MCF 10A (cell line): ENCODE measurements at regions not wholly inside any gene's neighbourhood (a gene's known extent, or its start where the extent isn't known, plus 50 kb on each side); places are given as distances from the start of the nearest gene placed in this dataset.
"Not testable (repeated sequence)": the region's sequence is repeated elsewhere in the genome, so short reads cannot be mapped to it uniquely, and the experiment has no call there.

ENCODE experiments used
- BruUV-seq: library from RNA; stranded (reverse); fragments of 400-500 nt; replicated peaks from 2 replicates; lab custom pipeline; 2021; lab: Mats Ljungman, UMichigan
- CTCF ChIA-PET: fragments of 300-600 bp; sonication (Branson Sonifier 250); formaldehyde crosslinking; extraction: SDS; loops from one replicate; lab custom pipeline; 2021; ENCODE audit warnings: antibody characterized with exemption, inconsistent platforms; lab: Yijun Ruan, JAX
- POLR2A ChIA-PET: fragments of 300-600, 350-650 bp; sonication (Branson Sonifier 250); formaldehyde crosslinking; extraction: SDS; loops from one replicate; lab custom pipeline; 2020; ENCODE audit warnings: antibody characterized with exemption, inconsistent platforms; lab: Yijun Ruan, JAX
- DNase-seq: peaks from one replicate; pipeline ENCODE4 v3.0.0-alpha.2; 2018; ENCODE audit not compliant: unreplicated experiment
- H3K27ac Mint-ChIP-seq: one replicate; pipeline ENCODE4 v1.8.0; 2022; ENCODE audit warnings: mild to moderate bottlenecking, low read depth, mixed read lengths; ENCODE audit not compliant: unreplicated experiment
- H3K27me3 Mint-ChIP-seq: one replicate; pipeline ENCODE4 v1.8.0; 2022; ENCODE audit warnings: mixed read lengths; ENCODE audit not compliant: insufficient read depth, unreplicated experiment
- H3K36me3 Mint-ChIP-seq: one replicate; pipeline ENCODE4 v1.8.0; 2022; ENCODE audit warnings: mild to moderate bottlenecking, moderate library complexity, mixed read lengths; ENCODE audit not compliant: insufficient read depth, unreplicated experiment
- H3K4me1 Mint-ChIP-seq: one replicate; pipeline ENCODE4 v1.8.0; 2022; ENCODE audit warnings: mixed read lengths; ENCODE audit not compliant: insufficient read depth, unreplicated experiment
- H3K4me3 Mint-ChIP-seq: one replicate; pipeline ENCODE4 v1.8.0; 2022; ENCODE audit warnings: mild to moderate bottlenecking, moderate library complexity, mixed read lengths; ENCODE audit not compliant: unreplicated experiment
- H3K9me3 Mint-ChIP-seq: one replicate; pipeline ENCODE4 v1.8.0; 2022; ENCODE audit warnings: mixed read lengths; ENCODE audit not compliant: unreplicated experiment
- intact Hi-C: fragments of 100-400 bp; cut with micrococcal nuclease; formaldehyde crosslinking; loops from 2 replicates; pipeline ENCODE4 v1.14.1; 2022
- TF ChIP-seq, protein P1 (sequence below): fragments of 200-600 bp; IDR thresholded peaks from one replicate; pipeline ENCODE4 v1.8.0; 2022; ENCODE audit warnings: antibody characterized with exemption, mild to moderate bottlenecking; ENCODE audit not compliant: unreplicated experiment

DNA sequence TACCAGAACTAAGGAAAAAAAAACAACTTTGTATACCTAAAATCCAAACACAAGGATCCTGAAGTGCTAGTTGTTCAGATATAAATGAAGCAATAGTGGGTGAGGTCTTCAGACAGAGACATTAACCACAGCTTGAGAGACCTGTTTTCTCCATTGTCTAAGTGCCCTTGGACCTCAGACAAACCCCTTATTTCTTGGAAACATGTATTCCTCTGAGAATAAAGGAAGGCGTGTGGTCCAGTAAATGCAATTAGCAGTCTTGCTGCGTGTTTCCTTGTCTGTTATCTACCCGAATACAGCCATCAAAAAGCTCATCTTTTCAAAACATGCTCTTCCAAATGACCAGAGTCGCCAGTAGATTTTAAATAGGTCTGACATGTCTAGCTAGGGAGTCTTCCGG, 291.1 kb upstream of the NFIA start:
- H3K4me3 Mint-ChIP-seq = no peak overlapping the region

GRCh38 chr1:60773099-60773498, 309.3 kb upstream of the NFIA start:
- POLR2A ChIA-PET, H3K27me3 Mint-ChIP-seq, DNase-seq, H3K9me3 Mint-ChIP-seq, H3K4me1 Mint-ChIP-seq, CTCF ChIA-PET, H3K27ac Mint-ChIP-seq, H3K36me3 Mint-ChIP-seq, intact Hi-C loops, H3K4me3 Mint-ChIP-seq, BruUV-seq: not testable (repeated sequence)

More for the DNA sequence above, 291.1 kb upstream of the NFIA start:
- ChIA-PET CTCF (no interaction called here), POLR2A (no interaction called here)
- Mint-ChIP-seq H3K36me3 (no peaks in the 10 kb centered on the region), H3K9me3 (no peaks in the 10 kb centered on the region), H3K4me1 (no peaks in the 10 kb centered on the region), H3K27me3 (peaks cover 13% of the 10 kb centered on the region), H3K27ac (no peak overlapping the region)
- BruUV-seq = no TSS peak
- TF ChIP-seq, protein P1, sequence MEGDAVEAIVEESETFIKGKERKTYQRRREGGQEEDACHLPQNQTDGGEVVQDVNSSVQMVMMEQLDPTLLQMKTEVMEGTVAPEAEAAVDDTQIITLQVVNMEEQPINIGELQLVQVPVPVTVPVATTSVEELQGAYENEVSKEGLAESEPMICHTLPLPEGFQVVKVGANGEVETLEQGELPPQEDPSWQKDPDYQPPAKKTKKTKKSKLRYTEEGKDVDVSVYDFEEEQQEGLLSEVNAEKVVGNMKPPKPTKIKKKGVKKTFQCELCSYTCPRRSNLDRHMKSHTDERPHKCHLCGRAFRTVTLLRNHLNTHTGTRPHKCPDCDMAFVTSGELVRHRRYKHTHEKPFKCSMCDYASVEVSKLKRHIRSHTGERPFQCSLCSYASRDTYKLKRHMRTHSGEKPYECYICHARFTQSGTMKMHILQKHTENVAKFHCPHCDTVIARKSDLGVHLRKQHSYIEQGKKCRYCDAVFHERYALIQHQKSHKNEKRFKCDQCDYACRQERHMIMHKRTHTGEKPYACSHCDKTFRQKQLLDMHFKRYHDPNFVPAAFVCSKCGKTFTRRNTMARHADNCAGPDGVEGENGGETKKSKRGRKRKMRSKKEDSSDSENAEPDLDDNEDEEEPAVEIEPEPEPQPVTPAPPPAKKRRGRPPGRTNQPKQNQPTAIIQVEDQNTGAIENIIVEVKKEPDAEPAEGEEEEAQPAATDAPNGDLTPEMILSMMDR = no peak
- intact Hi-C loops = no loop called here
- DNase-seq = no peak

DNA sequence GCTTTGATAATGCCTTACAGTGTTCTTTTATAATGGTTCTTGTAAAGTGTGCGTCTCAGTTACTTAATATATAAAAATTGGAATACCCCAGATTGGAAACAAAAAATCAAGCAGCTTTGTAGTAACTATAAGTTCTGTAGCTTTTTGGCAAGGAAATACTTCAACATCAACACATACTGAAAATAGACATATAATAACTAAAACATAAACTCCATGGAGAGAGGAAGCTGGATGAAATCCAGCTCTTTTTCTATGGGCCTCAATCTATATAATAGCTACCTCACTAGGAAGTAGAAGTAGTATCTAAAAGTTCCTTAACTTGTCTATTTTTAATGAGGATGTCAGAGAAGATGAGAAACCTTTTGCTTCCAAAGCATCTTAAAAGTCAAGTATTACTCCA, 313.3 kb upstream of the NFIA start:
- H3K27ac Mint-ChIP-seq = no peak overlapping the region
- no peaks in the 10 kb centered on the region for H3K9me3 Mint-ChIP-seq
- peaks cover 5% of the 10 kb centered on the region for H3K27me3 Mint-ChIP-seq
- DNase-seq = no peak
- intact Hi-C loops = loop anchor here (5.0 kb wide), 1 partner anchor 792 kb away; no protein-coding TSS in a partner anchor
- TF ChIP-seq, protein P1 = no peak
- POLR2A ChIA-PET = no interaction called here
- CTCF ChIA-PET = interaction anchor here (0.6 to 7.8 kb wide), 2 partner anchors 488 to 1249 kb away, joined by 3 to 82 read pairs; no protein-coding TSS in a partner anchor
- H3K4me1 Mint-ChIP-seq = no peaks in the 10 kb centered on the region
- BruUV-seq = no TSS peak
- H3K36me3 Mint-ChIP-seq = no peaks in the 10 kb centered on the region
- H3K4me3 Mint-ChIP-seq = no peak overlapping the region

GRCh38 chr1:60765204-60765603, 317.2 kb upstream of the NFIA start:
- TF ChIP-seq, protein P1 = peak; percentile 71
- no TSS peak for BruUV-seq
- intact Hi-C loops = loop anchor here (1.0 to 5.0 kb wide), 3 partner anchors 200 to 788 kb away; no protein-coding TSS in a partner anchor
- Mint-ChIP-seq H3K9me3 (no peaks in the 10 kb centered on the region), H3K27ac (no peak overlapping the region), H3K4me3 (no peak overlapping the region), H3K27me3 (peaks cover 23% of the 10 kb centered on the region), H3K36me3 (no peaks in the 10 kb centered on the region), H3K4me1 (peaks cover 4% of the 10 kb centered on the region)
- DNase-seq = peak; percentile 57
- ChIA-PET POLR2A (interaction anchor here (0.6 to 1.5 kb wide), 2 partner anchors 484 to 1395 kb away, joined by 3 read pairs; no protein-coding TSS in a partner anchor), CTCF (interaction anchor here (0.5 to 7.8 kb wide), 33 partner anchors 9 to 1070 kb away, joined by 3 to 82 read pairs (median 4); no protein-coding TSS in a partner anchor)
